RPMI8226 (cell line): ENCODE measurements at regions not wholly inside any gene's neighbourhood (a gene's known extent, or its start where the extent isn't known, plus 50 kb on each side); places are given as distances from the start of the nearest gene placed in this dataset.

Experiments
- DNase-seq: peaks from one replicate; pipeline ENCODE4 v3.0.0-alpha.2; 2015

DNA sequence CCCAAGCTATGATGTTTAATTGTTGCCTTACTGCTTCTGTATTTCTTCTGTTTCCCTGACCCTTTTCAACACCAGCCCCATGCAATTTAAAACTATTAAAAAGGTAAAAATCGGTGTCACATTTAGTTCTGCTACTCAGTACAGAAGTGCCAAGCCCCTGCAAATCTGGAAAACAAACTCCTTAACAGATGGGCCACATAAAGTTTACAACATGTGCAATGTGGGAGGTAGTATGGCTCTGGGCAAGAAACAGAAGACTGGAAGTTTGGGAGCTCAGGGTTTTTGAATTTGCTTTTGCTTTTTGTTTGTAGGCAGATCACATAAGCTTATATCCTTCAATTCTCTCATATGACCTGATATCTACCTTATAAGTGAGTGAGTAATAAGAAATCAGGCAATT, 404.0 kb upstream of the ATP2B1 start:
- DNase-seq, result no peak

DNA sequence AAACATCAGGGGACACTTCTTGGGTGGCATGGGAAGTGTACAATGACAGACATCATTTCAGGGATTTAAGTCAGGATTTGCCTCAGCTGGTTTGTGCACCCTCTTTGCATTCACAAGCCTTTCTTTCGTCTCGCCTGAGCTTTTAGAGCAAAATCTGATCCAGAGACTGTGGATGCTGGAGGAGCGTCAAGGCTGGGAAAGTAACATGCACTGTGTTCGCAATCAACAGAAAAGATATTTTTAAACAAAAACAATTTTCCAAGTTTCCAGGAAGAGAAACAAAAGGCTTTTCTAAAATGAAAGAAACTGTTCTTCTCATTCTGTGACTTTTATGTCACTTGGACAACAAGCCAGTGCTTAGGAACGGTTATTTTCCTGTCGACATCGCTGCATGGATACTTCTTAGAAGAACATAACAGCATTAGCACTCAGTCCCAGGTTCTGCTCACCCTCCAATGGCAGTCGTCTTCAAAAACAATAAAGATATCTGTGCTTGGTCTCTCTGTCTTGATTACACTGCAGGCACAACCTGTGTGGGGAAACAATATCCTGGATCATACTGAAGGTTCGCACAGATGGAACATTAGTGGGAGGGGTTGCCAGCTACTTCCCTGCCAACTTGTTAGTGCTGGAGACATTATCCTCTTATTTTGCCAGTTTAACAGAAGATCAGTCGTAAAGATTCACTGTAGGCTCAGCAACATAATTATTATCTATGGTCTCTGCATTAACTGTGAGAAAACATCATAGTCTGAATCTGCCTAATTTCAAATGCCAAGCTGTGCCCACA, 403.3 kb upstream of the ATP2B1 start:
- no peak for DNase-seq

DNA sequence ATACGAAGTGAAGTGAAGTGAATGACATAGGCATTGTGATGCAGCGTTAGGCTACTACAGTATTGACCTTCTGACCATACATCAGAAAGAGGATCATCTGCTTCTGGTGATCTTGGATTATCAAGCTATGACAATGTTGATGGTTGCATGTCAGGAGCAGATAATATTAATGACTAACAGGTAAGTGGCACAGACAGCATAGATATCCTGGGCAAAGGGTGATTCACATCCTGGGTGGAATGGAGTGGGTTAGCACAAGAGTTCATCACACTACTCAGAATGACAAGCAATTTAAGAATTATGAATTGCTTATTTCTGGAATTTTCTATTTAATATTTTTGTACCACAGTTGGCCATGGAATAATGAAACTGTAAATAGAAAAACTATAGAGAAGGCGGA, 397.9 kb upstream of the ATP2B1 start:
- no peak for DNase-seq

DNA sequence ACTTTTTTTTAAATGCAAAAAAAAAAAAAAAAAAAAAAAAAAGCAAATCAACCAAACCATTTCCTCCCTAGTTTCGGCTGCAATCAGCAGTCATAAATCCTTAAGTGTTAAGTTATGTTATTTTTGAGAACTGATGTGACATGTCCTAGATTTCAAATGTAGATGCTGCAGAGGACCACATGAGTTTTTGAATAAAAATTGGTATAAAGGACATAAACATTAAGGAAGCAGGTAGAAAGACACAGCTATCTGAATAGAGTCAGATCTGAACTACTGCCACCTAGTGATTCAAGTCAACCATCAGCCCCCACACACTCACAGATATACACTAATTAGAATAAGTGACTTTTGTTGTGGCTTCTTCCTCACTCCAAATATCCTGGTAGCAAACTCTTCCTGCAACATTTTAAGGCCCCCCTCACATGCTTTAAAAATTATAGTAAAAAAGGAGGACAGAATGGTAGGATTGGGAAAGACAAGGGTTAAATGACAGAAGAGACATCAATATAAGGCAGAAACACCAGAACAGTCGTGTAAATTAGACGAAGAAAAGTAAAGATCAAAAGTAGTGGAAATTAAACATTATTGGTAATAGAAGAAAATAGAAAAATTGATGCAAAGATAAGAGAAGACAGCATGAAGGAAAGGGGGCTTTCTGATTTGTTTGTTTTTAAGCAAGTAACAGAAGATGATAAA, 394.5 kb upstream of the ATP2B1 start:
- peak; percentile 25 for DNase-seq

DNA sequence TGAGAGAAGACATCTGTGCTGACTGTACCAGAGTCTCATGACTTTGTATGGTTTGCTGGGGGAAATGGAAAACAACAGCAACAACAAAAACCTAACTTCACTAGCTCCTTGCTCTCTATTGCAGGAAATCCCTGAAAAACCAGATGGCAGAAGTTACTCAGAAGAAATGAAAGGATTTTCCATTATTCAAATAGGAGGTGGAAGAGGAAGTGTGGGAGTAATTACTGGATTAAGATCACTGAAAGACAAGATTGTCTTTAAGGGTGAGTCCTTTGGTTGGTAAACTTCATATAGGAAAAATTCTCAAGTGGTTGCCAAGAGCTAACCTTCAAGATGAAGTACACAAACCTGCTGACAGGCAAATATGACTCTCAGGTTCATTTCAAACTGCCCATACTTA, 391.9 kb upstream of the ATP2B1 start:
- no peak for DNase-seq

DNA sequence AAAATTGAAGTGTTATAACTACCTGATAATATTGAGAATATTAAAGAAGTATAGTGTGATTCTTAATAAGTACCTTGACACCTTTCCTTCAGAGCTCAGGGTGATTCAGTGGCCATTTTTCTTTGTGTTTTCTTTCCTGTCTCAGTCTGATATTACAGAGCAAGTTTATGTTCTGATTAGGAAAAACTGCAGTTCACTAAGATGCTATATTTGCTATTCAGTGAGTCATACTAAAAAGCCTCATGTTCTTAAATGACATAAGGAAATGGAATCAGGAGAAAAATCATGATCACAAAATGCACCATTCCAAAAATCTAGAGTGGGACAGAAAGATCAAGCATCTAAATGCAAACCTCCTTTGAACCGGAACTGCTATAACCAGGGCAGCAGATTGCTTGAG, 390.6 kb upstream of the ATP2B1 start:
- no peak for DNase-seq

DNA sequence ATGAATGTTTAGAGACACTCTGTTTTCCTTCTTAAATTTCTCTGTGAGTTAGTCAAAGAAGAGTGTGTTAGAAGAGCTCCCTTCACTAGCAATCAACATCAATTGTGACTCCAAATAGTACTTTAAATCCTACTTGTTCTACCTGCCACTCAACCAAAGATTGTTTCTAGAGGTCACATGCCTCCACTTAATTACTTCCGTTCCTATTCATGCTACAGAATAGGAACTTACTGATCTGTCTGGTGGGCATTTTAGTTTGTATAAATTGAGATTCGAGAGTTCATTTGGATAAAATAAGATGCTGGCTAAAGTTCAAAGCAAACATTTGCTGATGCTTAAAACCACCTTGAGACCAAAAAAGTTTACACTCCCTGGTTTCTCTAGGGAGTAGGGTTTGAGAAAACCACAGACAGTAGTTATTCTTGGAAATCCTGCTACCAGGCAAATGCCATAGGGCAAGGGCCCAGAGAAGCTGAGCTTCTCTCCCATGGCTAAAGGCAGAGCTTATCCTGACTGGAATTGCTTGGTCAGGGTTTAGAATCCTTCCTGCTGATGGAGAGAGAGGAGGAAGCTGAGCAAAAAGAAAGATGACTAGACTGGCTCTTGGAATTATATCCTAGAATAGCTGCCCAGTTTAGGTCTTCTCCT, 389.6 kb upstream of the ATP2B1 start:
- DNase-seq, result no peak

DNA sequence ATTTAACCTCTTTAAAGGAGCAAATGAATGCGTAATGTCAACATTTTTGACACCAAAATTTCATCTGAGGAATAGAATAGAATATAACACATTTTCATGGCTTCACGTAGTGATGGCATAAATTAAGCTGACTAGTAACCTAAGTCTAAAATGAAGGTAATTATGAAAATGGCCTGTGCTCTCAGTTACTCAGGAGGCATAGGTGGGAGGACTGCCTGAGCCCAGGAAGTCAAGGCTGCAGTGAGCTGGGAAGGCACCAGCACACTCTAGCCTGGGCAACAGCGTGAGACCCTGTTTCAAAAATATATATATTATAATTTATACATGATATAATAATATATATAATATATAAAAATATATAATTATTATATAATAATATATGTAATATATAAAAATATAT, 383.2 kb upstream of the ATP2B1 start:
- DNase-seq, result no peak

DNA sequence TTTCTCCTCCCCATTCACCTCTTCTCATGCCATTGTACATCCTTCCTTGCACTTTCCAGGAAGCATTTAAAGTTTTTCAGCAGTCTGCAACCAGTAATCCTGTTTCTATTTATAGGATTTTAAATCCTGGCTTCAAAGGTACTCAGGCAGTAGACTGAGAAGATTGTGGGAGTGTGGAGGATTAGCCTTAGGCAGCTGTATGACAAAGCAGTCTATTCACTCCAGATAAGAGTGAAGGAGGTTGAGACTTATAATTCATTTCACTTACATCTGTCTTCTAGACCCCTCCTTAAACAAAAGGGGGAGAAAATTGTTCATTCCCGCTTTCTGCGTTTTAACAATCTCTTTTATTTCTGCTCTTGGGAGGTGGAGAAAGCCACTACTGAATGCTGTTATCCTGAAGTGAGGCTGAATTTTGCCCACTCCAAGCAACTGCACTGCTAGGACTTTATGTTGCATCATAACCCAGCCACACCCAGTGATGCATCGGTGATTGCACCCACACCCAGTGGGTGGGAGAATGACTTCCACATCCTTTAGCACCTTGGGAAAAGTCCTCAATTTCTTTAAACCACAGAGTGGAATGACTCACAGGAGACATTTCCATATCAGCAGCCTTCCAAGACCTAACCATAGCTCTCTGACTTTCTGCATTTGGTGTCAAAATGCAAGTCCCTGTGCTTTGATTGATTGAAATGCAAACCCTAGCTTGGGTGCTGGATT, 382.5 kb upstream of the ATP2B1 start:
- DNase-seq, result no peak

DNA sequence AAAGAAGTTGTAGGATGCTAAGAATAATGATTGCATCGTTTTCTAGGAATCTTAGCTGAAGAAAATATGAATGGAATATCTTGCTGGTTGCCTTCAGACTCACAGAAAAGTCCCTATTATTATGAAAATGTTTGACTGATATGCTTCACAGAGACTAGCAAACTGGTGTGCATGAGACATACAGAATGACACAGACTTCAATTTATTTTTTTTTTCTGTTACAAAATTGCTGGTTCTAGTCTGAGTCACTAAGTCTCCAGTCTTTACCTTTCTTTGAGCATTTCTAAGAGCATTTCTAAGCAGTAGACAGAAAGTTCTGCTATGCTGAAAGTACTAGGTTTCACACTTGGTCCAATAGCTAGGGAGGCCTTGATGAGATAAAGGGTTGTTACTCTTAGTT, 377.6 kb upstream of the ATP2B1 start:
- no peak for DNase-seq

DNA sequence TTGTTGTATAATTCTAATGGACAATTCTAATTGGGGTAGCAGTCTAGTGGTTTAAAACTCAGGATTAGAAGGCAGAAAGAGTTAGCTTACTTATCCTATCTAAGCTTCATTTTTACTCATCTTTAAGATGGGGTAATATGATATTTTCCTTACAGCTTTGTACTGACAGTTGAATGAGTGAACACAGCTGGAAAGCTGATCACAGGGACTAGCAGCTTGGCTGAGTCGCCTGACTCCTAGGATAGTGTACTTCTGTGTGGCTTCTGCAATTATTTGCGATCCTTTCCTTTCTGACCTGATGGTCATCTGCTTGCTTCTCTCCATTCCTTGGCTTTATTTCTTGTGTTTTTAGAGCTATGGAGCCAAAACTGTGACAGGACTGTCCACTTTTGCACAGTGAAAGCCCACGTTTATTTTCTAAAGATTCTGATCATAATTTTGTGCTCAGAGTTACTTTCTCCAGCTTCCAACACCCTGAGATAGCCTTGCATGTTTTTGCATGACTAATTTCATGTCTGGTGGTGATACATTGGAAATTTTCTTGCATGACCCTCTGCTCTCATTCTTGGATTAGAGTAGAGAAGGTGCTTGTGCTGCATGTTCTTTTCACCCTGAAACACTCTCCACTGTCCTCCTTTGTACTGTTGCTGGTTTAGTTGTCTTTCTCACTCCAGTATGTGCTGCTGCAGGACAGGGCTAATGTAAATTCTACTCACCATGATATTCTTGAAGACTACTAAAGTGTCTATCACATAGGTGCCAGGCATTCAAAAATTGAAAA, 377.0 kb upstream of the ATP2B1 start:
- DNase-seq, result no peak

DNA sequence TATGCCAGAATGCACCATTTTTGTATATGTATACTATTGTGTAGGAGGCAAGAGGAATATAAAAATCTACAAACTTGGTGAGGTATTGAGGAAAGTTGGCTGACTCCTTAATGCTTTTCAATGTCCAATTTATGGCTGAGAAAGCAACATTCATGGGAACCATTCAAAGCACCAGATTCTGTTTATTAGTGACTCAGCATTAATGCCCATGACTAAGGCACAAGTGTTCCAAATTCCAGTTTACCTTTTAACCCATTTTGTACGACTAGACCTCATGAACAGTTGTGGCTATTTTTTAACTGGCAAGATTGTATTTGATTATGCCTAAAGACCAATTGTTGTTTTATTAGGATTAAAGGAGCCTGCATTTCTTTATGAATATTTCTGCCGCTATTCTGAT, 375.4 kb upstream of the ATP2B1 start:
- DNase-seq, result no peak

DNA sequence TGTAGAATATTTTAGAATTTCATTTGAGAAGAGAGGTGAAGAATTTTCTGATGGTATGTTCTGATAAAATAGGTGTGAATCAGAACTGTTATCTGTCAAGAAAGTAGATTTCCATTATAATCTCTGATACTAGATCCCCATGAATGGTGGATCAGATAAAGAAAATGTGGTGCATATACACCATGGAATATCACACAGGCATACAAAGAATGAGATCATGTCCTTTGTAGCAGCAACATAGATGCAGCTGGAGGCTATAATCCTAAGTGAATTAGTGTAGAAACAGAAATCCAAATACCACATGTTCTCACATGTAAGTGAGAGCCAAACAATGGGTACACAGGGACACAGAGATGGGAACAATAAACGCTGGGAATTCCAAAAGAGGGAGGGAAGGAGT, 372.0 kb upstream of the ATP2B1 start:
- DNase-seq, result no peak

DNA sequence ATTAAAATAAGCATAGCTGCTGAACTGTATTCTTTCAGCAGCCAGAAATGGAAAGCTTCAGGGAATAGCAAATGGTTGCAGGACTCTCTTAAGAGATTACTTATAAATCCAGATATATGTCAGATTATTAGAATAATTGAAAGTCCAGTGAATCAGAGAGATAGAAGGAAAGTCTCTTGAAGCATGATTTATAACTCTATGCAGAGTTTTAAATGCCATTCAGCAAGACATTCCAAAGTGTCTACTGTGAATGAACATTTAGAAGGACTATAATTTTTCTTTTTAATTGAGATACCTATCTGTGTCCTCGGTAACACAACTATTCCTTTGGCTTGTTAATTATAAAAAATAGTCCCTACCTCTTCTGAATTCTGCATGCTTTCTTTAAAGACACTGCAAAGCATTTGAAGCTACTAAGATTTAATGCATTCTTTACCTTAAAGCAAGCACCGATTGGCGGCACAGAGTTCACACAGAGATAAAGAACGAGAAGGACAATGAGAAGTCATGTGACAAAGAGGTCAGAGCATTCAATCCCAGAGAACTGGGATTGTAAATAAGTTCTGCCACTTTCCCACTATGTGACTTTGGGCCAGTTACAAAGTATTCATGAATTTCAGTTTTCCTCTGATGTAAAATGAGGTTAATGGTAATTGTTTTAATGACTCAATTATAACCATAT, 371.0 kb upstream of the ATP2B1 start:
- DNase-seq, result no peak

DNA sequence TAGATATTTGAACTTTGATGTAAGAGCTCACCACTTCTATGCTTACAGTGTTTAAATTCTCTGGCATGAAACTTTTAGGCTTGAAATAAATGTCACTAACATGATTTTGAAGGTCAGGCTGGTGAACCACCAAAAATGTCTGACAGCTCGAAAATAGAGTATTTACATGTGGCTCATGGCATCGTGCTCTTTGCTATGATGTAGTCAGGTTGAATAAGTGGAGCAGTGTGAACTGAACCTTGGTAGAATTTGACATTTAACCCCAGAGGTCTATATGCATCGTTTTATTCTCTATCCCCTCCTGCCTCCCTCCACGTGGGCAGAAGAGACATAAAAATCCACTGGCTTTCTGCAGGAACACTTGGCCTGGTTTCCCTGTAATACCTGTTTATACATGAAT, 369.7 kb upstream of the ATP2B1 start:
- DNase-seq, result no peak

DNA sequence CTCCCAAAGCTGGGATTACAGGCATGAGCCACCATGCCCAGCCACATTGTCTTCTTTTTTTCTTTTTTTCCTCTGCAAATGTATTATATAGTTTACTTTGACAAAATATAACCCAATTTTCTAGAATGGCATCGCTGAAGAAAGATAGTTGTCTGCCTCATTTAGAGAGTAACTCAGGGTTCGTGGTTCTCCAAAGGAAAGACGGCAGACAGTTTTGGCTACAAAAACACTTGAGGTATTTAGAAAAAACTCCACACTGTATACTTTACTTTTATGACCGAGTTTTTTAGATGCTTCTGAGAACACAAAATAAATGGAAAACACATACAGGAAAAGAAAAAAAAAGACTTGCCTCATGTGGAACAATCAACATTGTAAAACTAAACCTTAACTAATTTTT, 369.1 kb upstream of the ATP2B1 start:
- no peak for DNase-seq

DNA sequence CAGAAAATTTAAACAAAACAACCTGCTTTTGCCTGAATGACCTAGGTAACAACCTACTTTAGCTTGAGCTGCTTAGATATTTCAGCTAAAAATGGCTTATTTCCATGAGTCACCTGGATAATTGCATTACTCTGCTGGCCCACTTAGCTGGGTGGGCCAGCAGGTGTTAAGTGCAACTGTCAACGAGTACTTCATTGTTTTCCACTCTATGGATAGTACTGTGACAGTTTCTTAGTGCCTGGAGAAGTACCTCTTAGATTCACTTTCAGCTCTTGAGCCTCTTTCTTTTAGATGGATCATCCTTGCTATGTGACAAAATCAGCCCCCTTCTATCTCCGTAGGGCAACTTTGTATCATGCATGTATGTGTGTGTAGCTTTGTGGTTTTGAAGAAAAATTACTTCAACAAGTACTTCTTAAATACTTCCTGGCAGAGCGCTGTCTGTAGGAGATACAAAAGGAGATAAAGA, 368.2 kb upstream of the ATP2B1 start:
- no peak for DNase-seq

DNA sequence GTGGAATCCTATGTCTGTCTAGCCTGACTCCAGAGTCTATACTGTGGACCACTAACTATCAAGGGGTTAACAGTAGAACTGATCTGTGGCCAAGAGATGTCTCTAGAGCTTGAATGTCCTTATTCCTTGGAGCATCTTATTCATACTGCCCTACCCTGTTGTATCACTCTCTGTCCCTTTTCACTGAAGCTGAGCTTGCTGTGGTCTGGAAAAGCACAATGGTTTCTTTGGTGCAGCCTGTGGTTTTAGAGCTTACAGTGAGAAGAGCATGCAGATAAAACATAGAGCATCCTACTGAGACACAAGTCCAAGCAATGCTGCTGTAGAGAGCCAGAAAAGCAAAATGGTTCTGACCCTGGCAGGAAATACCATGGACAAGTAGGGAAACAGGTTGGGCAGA, 367.0 kb upstream of the ATP2B1 start:
- no peak for DNase-seq

DNA sequence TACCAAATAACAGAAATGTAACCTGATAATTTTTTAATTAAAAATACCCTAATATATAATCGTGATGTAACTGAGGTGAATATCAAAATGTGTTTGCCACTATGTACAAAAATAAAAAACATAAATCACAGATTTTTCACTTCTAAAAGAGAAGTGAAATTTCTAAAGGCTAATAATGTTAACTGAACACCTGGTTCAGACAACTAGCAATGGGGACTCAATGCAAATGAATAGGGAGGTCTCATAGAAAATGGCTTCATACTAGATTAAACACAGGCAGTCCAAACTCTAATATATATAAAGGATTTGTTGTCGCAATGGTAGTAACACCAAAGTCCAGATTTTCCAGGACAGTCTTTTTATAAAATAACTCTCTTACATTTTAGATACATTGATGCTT, 365.4 kb upstream of the ATP2B1 start:
- DNase-seq, result no peak

DNA sequence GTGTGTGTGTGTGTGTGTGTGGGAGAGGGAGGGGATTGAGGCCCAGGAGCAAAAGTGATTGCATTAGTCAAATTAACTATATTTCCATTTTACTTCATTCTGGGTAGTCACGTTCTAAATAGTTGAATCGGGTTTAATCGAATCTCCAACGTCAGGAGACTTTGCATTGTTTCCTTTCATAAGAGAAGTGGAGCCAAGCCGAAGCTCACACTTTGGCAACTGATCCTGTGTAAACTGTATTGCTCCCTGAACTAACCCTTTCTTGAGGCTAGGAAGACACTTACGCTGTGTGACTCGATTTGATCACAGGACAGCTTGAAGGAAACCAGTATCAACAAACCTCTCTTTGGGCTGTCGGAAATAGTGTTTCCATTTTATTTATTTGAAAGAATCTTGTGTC, 363.4 kb upstream of the ATP2B1 start:
- DNase-seq, result no peak

DNA sequence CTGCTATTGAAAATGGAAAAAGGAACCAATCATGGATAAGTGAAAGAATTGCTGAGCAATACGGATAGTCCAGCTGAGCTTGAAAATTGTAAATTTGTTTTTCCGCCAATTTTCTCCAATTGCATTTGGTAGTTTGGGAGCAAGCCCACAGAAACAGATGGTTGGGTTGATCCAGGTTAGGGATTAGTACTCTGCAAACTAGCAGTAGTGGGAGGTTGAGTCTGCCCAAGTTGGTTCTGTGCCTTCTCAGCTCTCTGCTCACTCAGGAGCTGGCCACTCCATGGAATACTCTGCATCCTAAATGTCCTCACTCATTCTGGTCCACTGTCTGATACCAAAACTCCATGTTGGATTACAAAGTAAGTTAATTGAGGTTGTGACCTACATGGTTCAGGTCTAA, 361.1 kb upstream of the ATP2B1 start:
- no peak for DNase-seq

DNA sequence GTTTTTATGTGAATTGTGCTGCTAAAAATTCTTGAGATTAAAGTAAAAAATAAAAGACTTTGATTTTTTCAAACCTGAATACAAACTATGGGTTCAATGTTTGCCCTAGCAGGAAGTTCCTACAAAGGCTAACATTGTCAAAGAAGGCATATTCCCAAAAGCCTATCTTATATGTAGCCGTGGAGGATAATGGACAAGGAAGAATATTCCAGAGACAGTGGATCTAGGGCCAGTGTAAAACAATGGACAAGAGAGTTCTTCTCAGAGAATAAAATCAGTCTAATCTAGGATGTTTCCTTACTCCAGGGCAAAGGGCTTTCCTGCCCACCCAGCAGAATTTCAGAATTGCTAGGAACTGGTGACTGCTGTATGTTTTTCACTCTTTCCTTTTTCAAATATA, 359.2 kb upstream of the ATP2B1 start:
- no peak for DNase-seq
